Fibroblast of mammary gland (primary cell): ENCODE measurements at regions not wholly inside any gene's neighbourhood (a gene's known extent, or its start where the extent isn't known, plus 50 kb on each side); places are given as distances from the start of the nearest gene placed in this dataset.
"Not testable (repeated sequence)": the region's sequence is repeated elsewhere in the genome, so short reads cannot be mapped to it uniquely, and the experiment has no call there.

Experiments
- DNase-seq: peaks from one replicate; pipeline ENCODE4 v3.0.0-alpha.2; 2010; ENCODE audit warnings: low read depth
- H3K4me3 ChIP-seq: 2 replicates; pipeline ENCODE4 v1.5.1; 2011; ENCODE audit warnings: low read depth, mild to moderate bottlenecking, low read length, moderate library complexity; ENCODE audit not compliant: control insufficient read depth
- TF ChIP-seq, protein P1 (sequence below): conservative IDR thresholded peaks from 2 replicates; pipeline ENCODE4 v1.5.1; 2011; ENCODE audit warnings: low read depth, low read length, inconsistent platforms; ENCODE audit not compliant: control insufficient read depth, insufficient read depth

DNA sequence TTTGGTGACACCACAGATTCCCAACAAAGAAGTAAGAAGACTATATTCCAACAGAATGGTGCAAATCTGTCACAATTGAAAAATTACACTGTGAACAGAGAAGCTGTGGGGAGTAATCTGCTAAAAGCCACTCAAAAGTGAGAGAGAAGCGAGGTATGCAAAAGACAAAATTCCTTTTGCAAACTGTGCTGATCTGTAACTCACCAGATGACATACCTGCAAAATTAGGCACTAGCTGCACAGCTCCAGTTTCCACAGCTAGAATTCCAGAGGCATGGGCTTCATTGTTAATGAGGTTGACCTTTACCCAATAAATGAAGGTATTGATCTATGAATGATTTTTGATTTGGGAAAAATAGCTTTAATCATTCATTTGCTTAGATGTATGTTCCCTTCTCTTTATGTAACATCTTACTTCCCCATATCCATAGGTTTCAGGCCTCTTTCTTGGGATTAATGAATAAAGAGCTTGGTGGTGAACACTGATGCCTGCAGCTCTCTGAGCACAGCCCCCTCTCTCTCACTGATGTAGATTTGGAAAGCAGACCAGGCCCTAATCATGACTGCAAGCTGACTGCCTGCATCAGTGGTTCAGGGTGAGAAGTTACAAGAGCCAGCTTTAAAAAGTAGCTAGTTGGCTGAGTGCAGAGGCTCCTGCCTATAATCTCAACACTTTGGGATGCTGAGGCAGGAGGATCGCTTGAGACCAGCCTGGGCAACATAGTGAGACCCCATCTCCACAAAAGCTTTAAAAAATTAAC lies 85.2 kb downstream of the LACC1 start:
- no peak overlapping the region for H3K4me3 ChIP-seq
- TF ChIP-seq, protein P1, sequence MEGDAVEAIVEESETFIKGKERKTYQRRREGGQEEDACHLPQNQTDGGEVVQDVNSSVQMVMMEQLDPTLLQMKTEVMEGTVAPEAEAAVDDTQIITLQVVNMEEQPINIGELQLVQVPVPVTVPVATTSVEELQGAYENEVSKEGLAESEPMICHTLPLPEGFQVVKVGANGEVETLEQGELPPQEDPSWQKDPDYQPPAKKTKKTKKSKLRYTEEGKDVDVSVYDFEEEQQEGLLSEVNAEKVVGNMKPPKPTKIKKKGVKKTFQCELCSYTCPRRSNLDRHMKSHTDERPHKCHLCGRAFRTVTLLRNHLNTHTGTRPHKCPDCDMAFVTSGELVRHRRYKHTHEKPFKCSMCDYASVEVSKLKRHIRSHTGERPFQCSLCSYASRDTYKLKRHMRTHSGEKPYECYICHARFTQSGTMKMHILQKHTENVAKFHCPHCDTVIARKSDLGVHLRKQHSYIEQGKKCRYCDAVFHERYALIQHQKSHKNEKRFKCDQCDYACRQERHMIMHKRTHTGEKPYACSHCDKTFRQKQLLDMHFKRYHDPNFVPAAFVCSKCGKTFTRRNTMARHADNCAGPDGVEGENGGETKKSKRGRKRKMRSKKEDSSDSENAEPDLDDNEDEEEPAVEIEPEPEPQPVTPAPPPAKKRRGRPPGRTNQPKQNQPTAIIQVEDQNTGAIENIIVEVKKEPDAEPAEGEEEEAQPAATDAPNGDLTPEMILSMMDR, result no peak
- no peak for DNase-seq

DNA sequence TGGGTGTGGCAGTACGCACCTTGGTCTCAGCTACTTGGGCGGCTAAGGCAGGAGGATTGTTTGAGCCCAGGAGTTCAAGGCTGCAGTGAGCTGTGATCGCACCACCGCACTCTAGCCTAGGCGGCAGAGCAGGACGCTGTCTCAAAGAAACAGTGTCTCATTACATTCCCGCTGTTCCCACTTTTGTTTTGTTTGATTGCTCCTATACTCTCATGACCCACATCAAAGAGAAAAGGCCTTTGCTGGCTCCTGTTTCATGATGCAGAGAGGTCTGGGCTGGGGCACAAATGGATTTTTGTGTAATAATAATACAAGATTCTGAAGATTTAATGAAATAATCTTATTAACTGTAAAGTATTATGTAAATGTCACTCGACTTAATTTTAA lies 85.7 kb downstream of the LACC1 start:
- TF ChIP-seq, protein P1, result no peak
- DNase-seq, result no peak
- H3K4me3 ChIP-seq, result no peak overlapping the region

GRCh38 chr13:43968251-43968942 lies 88.7 kb downstream of the LACC1 start:
- DNase-seq, H3K4me3 ChIP-seq: not testable (repeated sequence)

- DNase-seq, H3K4me3 ChIP-seq: not testable (repeated sequence)
Measured at GRCh38 chr13:43968943-43969690, 89.4 kb downstream of the LACC1 start.

- H3K4me3 ChIP-seq, DNase-seq: not testable (repeated sequence)
Measured at GRCh38 chr13:43969919-43970318, 90.2 kb downstream of the LACC1 start.

- not testable (repeated sequence) for H3K4me3 ChIP-seq, DNase-seq
Measured at GRCh38 chr13:43970520-43971242, 91.0 kb downstream of the LACC1 start.

DNA sequence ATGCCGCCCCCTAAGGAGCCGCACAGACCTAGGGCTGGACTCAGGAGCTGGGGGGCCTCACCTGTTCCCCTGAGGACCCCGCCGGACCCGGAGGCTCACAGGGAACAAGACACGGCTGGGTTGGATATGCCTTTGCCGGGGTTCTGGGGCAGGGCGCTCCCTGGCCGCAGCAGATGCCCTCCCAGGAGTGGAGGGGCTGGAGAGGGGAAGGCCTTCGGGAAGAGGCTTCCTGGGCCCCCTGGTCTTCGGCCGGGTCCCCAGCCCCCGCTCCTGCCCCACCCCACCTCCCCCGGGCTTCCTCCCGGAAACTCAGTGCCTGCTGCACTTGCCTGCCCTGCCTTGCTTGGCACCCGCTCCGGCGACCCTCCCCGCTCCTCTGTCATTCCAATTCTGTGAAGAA lies 91.6 kb downstream of the LACC1 start:
- not testable (repeated sequence) for H3K4me3 ChIP-seq, DNase-seq

DNA sequence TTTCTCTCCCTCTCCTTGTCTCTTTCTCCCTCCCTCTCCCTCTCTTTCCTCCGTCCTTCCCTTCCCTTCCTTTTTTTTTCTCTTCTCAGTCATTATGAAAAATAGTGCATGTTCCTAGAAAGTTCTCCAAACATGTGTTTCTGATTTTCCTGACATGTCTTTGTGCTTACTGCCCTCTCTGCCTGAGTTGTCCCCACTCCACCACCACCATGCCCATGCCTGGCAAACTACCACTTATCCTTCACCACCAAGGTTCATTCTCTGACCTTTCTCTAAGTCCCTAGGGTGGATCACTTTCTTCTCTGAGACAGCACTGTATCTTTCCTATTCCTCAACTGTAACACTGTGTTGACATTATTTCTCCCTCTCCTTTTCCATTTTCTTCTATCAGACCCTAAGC lies 98.2 kb downstream of the LACC1 start:
- DNase-seq, result peak; percentile 7
- TF ChIP-seq, protein P1, result no peak
- no peak overlapping the region for H3K4me3 ChIP-seq

GRCh38 chr13:43978688-43979087 lies 99.0 kb downstream of the LACC1 start:
- DNase-seq, result no peak
- TF ChIP-seq, protein P1, result no peak
- H3K4me3 ChIP-seq, result no peak overlapping the region
